Activated CD4-positive, alpha-beta T cell treated with anti-CD3 and anti-CD28 coated beads, Interleukin-2, amount 10 ng/mL, durations not matched to agents 24 days and 14 days (primary cell): ENCODE measurements at regions not wholly inside any gene's neighbourhood (a gene's known extent, or its start where the extent isn't known, plus 50 kb on each side); places are given as distances from the start of the nearest gene placed in this dataset.

ENCODE experiments used
- DNase-seq: peaks from one replicate; pipeline ENCODE4 v3.0.0; 2022
- H3K27ac Mint-ChIP-seq: one replicate; pipeline ENCODE4 v1.8.0; 2022; ENCODE audit warnings: mild to moderate bottlenecking, mixed read lengths
- H3K27me3 Mint-ChIP-seq: one replicate; pipeline ENCODE4 v1.8.0; 2022; ENCODE audit warnings: mixed read lengths
- H3K36me3 Mint-ChIP-seq: one replicate; pipeline ENCODE4 v1.8.0; 2022; ENCODE audit warnings: low read depth, mild to moderate bottlenecking, mixed read lengths
- H3K4me1 Mint-ChIP-seq: one replicate; pipeline ENCODE4 v1.8.0; 2021; ENCODE audit warnings: mixed read lengths
- H3K4me3 Mint-ChIP-seq: one replicate; pipeline ENCODE4 v1.8.0; 2022; ENCODE audit warnings: mild to moderate bottlenecking, moderate library complexity, mixed read lengths
- H3K9me3 Mint-ChIP-seq: one replicate; pipeline ENCODE4 v1.8.0; 2021; ENCODE audit warnings: mixed read lengths
- intact Hi-C: fragments of 100-400 bp; cut with micrococcal nuclease; formaldehyde crosslinking; loops from one replicate; pipeline ENCODE4 v1.15.1; 2023

DNA sequence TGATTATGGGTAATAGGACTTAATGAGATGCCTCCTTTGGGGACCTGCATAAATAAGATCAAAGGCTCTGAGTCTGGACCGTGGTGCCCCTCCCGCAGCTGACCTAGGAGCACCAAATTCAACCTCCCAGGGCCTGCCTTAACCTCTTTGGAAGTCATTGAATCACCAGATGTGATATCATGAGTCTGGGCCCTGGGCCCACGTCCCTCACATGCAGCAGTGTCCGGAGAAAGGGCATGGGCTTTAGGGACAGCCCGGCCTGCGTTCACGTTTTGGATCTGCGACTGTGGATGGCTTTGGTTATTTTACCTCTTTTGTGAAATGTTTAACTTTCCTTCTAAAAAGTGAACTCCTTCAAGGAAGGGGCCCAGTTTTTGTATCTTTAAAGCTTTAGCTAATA, 220.0 kb upstream of the KLF6 start:
- no peak for DNase-seq
- Mint-ChIP-seq H3K36me3 (peaks cover 7% of the 10 kb centered on the region), H3K4me1 (peaks cover 7% of the 10 kb centered on the region), H3K9me3 (peaks cover 10% of the 10 kb centered on the region), H3K27ac (no peak overlapping the region), H3K27me3 (no peaks in the 10 kb centered on the region), H3K4me3 (no peak overlapping the region)
- intact Hi-C loops, result no loop called here

DNA sequence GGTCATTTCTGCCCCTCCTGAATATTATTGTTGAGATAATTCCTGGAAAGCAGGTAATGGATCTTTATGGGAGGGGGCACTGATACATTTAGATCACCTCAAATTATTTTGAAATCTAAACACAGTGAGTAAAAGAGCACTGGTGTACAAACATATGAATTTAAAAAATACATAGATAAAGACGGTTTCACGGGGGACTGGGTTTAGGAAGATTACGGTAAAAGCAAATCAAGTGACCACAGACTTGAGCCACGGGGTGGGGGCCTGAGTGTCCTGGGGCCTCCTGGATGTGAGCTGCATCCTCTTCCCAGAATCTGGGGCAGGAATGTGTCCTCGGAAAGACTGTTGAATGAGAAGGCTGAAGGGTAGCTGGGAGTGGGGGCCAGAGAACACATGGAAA, 219.1 kb upstream of the KLF6 start:
- intact Hi-C loops, result no loop called here
- no peaks in the 10 kb centered on the region for H3K27me3 Mint-ChIP-seq
- H3K27ac Mint-ChIP-seq, result no peak overlapping the region

DNA sequence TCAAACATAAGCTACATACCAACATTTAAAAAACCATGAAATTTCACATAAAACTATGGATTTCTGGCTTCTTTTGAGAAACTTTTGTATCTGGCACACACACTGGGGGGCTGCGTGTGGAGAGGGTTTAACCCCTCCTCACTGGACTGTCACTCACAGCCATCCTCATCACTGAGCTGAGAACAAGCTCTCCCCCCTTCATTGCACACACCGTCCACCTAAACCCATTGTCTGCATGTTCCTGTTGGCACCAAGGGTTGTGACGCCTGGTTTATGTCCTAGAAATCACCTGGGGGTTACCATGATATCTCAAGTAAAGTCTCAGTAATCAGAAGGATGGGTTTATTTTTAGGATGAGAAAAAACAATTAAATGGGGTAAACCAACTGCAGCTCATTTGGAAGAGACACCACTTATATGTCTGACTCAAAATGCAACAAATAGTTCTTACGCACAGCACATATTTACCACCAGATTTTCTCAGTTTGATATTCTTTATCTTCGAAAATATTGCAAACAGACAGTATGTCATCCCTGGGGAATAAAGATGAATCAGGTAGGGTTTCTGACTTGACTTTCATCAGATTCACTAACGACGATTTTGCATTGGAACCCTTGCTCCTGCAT, 218.5 kb upstream of the KLF6 start:
- intact Hi-C loops, result no loop called here
- peaks cover 7% of the 10 kb centered on the region for H3K36me3 Mint-ChIP-seq
- peaks cover 5% of the 10 kb centered on the region for H3K4me1 Mint-ChIP-seq
- DNase-seq, result no peak
- H3K4me3 Mint-ChIP-seq, result no peak overlapping the region
- no peak overlapping the region for H3K27ac Mint-ChIP-seq
- no peaks in the 10 kb centered on the region for H3K27me3 Mint-ChIP-seq
- H3K9me3 Mint-ChIP-seq, result peaks cover 12% of the 10 kb centered on the region

More for the DNA sequence above, 219.1 kb upstream of the KLF6 start:
- peaks cover 7% of the 10 kb centered on the region for H3K4me1 Mint-ChIP-seq
- no peak for DNase-seq
- H3K9me3 Mint-ChIP-seq, result peaks cover 12% of the 10 kb centered on the region
- peaks cover 7% of the 10 kb centered on the region for H3K36me3 Mint-ChIP-seq
- H3K4me3 Mint-ChIP-seq, result no peak overlapping the region

DNA sequence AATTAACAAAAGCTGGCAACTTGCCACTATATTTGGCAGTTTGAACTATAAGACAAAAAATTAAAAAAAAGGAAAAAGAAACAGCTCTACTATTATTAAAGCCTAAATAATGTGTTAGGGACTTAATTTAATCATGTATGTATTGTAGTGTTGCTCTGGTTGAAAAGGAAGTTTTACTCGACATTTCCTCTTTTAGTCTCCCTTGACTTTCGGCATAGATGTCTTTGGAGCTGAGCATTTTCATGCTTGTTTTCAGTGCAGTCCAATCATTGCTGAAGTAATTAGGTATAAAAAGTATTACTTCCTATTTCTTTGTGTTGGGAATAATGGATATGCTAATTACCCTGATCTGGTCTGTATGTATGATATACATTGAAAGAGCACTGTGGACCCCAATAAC, 216.8 kb upstream of the KLF6 start:
- intact Hi-C loops, result no loop called here
- Mint-ChIP-seq H3K9me3 (peaks cover 12% of the 10 kb centered on the region), H3K4me3 (no peak overlapping the region), H3K4me1 (peaks cover 4% of the 10 kb centered on the region), H3K36me3 (peaks cover 7% of the 10 kb centered on the region), H3K27me3 (no peaks in the 10 kb centered on the region), H3K27ac (no peak overlapping the region)
- no peak for DNase-seq

DNA sequence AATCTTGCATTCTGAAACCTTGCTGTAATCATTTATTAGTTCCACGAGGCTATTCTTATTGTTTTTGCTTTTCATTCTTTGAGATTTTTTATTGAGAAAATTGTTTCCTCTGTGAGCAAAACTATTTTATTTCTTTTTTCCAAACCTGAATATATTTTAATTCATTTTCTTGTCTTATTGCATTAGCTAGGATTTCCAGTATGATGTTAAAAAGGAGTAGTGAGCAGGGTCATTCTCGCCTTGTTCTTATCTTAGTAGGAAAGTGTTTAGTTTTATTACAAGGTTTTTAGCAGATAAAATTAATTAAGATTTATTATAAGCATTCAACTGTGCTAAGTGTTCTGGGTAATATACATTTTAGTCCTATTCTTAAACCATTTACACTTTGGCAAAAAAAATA, 214.6 kb upstream of the KLF6 start:
- Mint-ChIP-seq H3K36me3 (peaks cover 7% of the 10 kb centered on the region), H3K27me3 (no peaks in the 10 kb centered on the region), H3K9me3 (peaks cover 12% of the 10 kb centered on the region), H3K4me1 (peaks cover 7% of the 10 kb centered on the region), H3K27ac (no peak overlapping the region), H3K4me3 (no peak overlapping the region)
- intact Hi-C loops, result no loop called here
- DNase-seq, result no peak

DNA sequence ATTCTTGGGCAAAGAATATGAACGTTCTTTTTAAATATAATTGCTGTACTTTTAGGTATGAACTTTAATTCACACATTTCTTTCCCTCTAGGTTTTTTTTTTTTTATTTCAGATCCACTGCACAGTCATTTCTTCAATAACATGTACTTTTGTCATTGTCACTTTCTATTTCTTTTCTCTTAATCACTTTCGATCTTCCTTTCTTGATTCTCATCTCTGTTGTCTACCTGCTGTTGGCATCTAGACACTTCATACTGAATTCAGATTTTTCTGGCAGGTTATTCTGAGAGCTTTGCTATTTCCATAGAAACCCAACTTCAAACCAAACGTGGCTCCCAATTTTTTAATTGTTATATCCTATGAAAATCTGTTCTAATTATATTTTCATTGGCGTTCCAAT, 211.7 kb upstream of the KLF6 start:
- peaks cover 8% of the 10 kb centered on the region for H3K9me3 Mint-ChIP-seq
- H3K36me3 Mint-ChIP-seq, result peaks cover 7% of the 10 kb centered on the region
- H3K4me3 Mint-ChIP-seq, result no peak overlapping the region
- no peaks in the 10 kb centered on the region for H3K27me3 Mint-ChIP-seq
- DNase-seq, result no peak
- peaks cover 10% of the 10 kb centered on the region for H3K4me1 Mint-ChIP-seq
- intact Hi-C loops, result no loop called here
- no peak overlapping the region for H3K27ac Mint-ChIP-seq

DNA sequence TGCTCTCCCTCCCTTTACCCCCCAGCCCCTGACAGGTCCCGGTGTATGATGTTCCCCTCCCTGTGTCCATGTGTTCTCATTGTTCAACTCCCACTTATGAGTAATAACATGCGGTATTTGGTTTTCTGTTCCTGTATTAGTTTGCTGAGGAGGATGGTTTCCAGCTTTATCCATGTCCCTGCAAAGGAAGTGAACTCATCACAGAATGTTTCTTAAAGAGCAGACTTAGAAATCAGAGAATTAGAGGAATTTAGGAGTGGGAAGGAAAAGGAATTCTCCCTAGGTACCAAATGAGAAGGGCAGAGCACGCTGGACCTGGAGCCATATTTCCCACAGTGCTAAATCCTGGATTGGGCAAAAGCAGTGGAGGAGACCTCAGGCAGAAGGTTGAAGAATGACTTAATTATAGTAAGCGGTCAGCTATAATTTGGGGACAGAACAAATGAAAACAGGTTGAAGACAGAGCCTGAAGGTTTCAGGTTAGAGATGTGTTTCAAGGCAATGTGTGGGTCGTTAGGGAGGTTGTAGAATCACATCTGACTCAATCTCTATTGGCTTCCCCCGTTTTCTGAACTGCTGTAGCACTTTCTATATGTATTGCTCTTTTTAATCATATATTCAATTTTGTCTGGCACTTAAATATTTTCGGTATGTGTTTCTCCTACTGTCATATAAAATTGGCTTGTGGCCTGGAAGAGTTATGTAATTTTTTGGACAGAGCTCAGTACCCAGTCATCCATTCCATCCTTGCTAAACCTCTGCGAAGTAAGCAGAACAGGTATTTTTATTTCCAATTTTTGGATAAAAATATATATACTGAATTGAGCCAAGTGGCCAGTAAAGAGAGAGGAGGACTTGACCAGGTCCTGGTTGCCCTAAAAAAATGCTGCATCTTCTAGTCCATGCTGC, 210.5 kb upstream of the KLF6 start:
- Mint-ChIP-seq H3K4me1 (peaks cover 11% of the 10 kb centered on the region), H3K9me3 (peaks cover 7% of the 10 kb centered on the region), H3K36me3 (peaks cover 5% of the 10 kb centered on the region), H3K27ac (no peak overlapping the region), H3K27me3 (no peaks in the 10 kb centered on the region), H3K4me3 (no peak overlapping the region)
- intact Hi-C loops, result no loop called here
- no peak for DNase-seq

DNA sequence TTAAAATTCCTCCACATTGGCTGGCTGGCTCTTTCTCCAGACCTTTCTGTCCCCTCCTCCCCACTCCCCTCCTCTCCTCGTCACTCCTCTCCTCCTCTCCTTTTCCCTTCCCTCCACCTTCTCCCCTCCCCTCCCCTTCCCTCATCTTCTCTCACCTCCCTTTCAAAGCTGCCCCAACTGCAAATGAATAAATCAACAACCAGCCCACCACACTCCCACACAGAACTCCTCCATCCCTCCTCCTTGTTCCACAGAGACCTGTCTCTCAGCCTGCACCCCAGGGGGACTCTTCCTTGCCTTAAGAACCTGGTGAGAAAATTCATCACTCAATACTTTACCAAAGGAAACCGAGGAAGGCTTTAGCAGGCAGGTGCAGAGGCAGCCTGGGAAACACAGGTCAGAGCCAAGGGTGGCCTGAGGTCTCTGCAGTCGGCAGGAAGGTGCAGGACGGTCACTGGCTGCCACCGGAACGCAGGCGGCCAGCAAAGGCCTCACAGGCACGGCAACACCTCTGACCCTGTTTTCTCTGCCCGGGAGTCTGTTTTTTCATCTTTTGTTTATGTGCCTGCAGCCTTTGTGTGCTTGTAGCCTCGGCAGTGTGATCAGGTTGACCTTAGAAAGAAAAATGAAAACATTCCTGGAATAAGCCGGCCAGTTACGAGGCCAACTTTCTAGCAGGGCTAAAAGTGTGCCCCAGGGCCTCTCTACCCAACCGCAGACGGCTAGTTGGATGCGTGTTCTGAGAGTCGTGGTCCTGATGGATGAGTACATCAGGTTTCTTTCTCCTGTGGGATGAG, 207.6 kb upstream of the KLF6 start:
- Mint-ChIP-seq H3K36me3 (no peaks in the 10 kb centered on the region), H3K4me3 (no peak overlapping the region), H3K27me3 (no peaks in the 10 kb centered on the region), H3K9me3 (no peaks in the 10 kb centered on the region), H3K4me1 (peaks cover 17% of the 10 kb centered on the region), H3K27ac (no peak overlapping the region)
- intact Hi-C loops, result no loop called here
- no peak for DNase-seq

DNA sequence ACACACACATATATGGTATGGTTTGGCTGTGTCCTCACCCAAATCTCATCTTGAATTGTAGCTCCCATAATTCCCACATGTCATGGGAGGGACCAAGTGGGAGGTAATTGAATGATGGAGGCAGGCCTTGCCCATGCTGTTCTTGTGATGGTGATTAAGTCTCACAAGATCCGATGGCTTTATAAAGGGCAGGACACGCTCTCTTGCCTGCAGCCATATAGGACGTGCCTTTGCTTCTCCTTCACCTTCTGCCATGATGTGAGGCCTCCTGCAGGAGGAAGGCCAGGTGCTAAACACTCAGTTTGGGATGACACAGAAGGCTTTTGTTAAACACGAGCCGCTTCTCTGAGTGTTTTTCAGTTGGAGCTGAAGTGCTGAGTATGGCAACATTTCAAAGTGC, 205.3 kb upstream of the KLF6 start:
- no peak for DNase-seq
- H3K4me3 Mint-ChIP-seq, result no peak overlapping the region
- no peaks in the 10 kb centered on the region for H3K9me3 Mint-ChIP-seq
- intact Hi-C loops, result no loop called here
- no peaks in the 10 kb centered on the region for H3K36me3 Mint-ChIP-seq
- peaks cover 14% of the 10 kb centered on the region for H3K4me1 Mint-ChIP-seq
- no peak overlapping the region for H3K27ac Mint-ChIP-seq
- no peaks in the 10 kb centered on the region for H3K27me3 Mint-ChIP-seq

DNA sequence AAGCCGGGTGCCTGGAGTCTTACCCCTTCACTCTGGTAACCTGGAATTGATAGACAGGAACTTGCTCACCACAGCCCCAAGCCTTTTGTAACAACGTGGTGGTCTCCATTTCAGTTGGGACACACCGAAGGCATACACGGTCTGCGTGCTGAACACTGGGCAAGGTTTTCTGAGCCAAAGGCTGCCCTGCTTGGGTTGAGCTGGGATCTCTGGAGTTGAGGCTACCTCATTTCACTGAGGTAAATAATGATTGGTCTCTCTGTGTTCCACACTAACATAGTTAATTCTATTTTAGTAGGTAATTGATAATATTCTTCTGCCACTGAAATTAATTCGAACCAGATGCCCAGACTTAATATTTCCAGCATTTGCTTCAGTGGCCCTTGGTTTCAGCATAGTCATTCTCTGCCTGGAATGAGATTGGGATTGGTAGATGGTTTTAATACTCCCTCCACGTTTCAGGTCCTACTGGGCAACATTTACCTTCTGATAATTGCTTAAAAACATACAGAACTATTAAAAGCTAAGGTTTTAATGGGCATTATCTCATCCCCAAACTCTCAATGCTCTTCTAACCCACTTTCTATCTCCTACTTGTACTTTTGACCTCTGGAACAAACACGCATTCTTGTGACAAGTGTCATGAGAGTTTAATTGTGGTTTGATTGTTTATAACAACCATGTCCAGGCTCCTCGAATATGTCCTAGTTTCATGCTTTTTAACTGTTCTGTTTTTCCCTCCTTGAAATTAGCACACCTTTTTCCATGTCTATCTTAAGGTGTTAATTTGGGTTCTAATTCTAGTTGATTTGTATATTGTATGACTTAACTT, 202.3 kb upstream of the KLF6 start:
- no peak for DNase-seq
- no peak overlapping the region for H3K4me3 Mint-ChIP-seq
- peaks cover 10% of the 10 kb centered on the region for H3K36me3 Mint-ChIP-seq
- intact Hi-C loops, result no loop called here
- H3K9me3 Mint-ChIP-seq, result peaks cover 10% of the 10 kb centered on the region
- peaks cover 18% of the 10 kb centered on the region for H3K4me1 Mint-ChIP-seq
- H3K27ac Mint-ChIP-seq, result no peak overlapping the region
- H3K27me3 Mint-ChIP-seq, result no peaks in the 10 kb centered on the region

DNA sequence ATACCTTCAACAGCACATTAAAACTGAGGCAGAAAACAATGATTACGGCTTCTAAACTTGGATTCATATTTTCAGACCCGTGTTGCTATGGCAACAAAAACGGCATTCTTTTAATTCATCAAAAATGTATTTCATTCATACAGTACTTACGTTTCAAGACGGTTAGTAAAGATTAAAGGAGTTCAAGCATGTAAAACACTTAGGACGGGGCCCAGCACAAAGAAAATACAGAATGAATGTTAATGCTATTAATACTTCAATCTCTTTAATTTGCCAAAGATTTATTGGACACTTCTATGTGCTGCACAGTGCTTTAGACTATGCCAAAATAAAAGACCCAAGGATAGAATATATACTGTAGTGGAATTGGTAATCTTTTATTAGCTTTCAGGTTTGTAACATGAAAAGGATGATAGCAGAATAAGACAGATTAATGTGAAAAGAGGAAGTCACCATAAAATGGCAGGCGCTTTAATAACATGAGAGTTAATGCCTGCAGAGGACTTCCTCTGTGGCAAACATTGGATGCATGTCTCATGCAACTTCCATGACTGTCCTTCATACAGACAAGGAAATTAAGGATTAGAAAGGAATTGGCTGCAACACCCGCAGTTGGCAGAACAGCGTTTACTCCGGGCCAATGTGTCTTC, 201.6 kb upstream of the KLF6 start:
- H3K4me1 Mint-ChIP-seq, result peaks cover 21% of the 10 kb centered on the region
- intact Hi-C loops, result no loop called here
- no peak overlapping the region for H3K4me3 Mint-ChIP-seq
- H3K36me3 Mint-ChIP-seq, result peaks cover 10% of the 10 kb centered on the region
- H3K27me3 Mint-ChIP-seq, result no peaks in the 10 kb centered on the region
- no peak for DNase-seq
- peaks cover 10% of the 10 kb centered on the region for H3K9me3 Mint-ChIP-seq
- no peak overlapping the region for H3K27ac Mint-ChIP-seq

DNA sequence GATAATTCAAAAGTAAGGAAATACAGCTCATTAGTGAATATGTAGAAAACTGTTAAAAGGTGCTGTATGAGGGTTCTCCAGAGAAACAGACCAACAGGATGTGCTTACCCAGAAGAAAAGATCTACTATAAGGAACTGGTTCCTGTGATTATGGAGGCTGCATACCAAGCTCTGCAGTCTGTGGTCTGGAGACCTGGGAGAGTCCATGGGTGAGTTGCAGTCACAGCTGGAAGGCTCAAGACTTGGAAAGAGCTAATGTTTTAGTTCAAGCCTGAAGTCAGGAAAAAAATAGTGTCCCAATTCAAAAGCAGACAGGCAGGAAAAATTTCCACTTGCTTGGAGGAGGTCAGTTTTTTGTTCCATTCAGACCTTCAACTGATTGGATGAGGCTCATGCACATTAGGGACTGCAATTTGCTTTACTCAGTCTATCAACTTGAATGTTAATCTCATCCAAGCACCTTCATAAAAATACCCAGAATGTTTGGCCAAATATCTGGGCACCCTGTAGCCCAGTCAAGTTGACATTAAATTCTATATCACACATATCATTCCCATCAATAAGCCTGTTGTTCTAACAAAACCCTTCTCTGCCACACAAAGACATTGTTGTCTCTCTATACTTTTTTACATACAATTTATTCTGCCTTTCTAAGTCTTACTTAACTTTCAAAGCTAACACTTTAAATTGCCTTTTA, 197.9 kb upstream of the KLF6 start:
- Mint-ChIP-seq H3K27me3 (no peaks in the 10 kb centered on the region), H3K27ac (no peak overlapping the region), H3K9me3 (peaks cover 20% of the 10 kb centered on the region), H3K4me3 (no peak overlapping the region), H3K36me3 (peaks cover 20% of the 10 kb centered on the region), H3K4me1 (peaks cover 42% of the 10 kb centered on the region)
- intact Hi-C loops, result no loop called here
- no peak for DNase-seq
